ENCODE measurements at regions not wholly inside any gene's neighbourhood (a gene's known extent, or its start where the extent isn't known, plus 50 kb on each side); places are given as distances from the start of the nearest gene placed in this dataset.

- H3K4me3 ChIP-seq (ENCODE audit: low read depth in 2 of 2, low read length in 1 of 2), result no peak overlapping the region
- ChIA-PET CTCF (no interaction called here), POLR2A (no interaction called here)
- H3K4me2 ChIP-seq, result no peak overlapping the region
- H3K27me3 ChIP-seq (ENCODE audit: insufficient read depth), result no peaks in the 10 kb centered on the region
- H2AFZ ChIP-seq (ENCODE audit: low read depth), result no peak overlapping the region
- no peak for TF ChIP-seq MAX (IDR thresholded peaks at IDR 0.05; ENCODE audit: low read depth)
- TF ChIP-seq TEAD4 (IDR thresholded peaks at IDR 0.05; ENCODE audit: borderline replicate concordance, insufficient read depth), result no peak
- no peak for TF ChIP-seq POLR2AphosphoS5 (IDR thresholded peaks at IDR 0.05; ENCODE audit: low read depth, low read length)
- no peak for TF ChIP-seq GABPA (IDR thresholded peaks at IDR 0.05; ENCODE audit: low read depth)
- TF ChIP-seq FOXJ3 (CRISPR knock-in tag; IDR thresholded peaks at IDR 0.05), result no peak
- TF ChIP-seq RAD21 (IDR thresholded peaks at IDR 0.05; ENCODE audit: low read length), result no peak
- no peak for TF ChIP-seq TCF12 (IDR thresholded peaks at IDR 0.05)
- TF ChIP-seq MEF2A (IDR thresholded peaks at IDR 0.05; ENCODE audit: borderline replicate concordance, low read depth), result no peak
- TF ChIP-seq, protein P1, sequence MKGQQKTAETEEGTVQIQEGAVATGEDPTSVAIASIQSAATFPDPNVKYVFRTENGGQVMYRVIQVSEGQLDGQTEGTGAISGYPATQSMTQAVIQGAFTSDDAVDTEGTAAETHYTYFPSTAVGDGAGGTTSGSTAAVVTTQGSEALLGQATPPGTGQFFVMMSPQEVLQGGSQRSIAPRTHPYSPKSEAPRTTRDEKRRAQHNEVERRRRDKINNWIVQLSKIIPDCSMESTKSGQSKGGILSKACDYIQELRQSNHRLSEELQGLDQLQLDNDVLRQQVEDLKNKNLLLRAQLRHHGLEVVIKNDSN (IDR thresholded peaks at IDR 0.05; ENCODE audit: borderline replicate concordance, low read depth), result no peak
- TF ChIP-seq, protein P2, sequence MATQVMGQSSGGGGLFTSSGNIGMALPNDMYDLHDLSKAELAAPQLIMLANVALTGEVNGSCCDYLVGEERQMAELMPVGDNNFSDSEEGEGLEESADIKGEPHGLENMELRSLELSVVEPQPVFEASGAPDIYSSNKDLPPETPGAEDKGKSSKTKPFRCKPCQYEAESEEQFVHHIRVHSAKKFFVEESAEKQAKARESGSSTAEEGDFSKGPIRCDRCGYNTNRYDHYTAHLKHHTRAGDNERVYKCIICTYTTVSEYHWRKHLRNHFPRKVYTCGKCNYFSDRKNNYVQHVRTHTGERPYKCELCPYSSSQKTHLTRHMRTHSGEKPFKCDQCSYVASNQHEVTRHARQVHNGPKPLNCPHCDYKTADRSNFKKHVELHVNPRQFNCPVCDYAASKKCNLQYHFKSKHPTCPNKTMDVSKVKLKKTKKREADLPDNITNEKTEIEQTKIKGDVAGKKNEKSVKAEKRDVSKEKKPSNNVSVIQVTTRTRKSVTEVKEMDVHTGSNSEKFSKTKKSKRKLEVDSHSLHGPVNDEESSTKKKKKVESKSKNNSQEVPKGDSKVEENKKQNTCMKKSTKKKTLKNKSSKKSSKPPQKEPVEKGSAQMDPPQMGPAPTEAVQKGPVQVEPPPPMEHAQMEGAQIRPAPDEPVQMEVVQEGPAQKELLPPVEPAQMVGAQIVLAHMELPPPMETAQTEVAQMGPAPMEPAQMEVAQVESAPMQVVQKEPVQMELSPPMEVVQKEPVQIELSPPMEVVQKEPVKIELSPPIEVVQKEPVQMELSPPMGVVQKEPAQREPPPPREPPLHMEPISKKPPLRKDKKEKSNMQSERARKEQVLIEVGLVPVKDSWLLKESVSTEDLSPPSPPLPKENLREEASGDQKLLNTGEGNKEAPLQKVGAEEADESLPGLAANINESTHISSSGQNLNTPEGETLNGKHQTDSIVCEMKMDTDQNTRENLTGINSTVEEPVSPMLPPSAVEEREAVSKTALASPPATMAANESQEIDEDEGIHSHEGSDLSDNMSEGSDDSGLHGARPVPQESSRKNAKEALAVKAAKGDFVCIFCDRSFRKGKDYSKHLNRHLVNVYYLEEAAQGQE (IDR thresholded peaks at IDR 0.05; ENCODE audit: low read depth, low read length), result no peak
- H3K36me3 ChIP-seq (replicated peaks in 1 of 2; ENCODE audit: control insufficient read depth in 1 of 2, insufficient read depth in 2 of 2, low read length in 1 of 2), result no peaks in the 10 kb centered on the region
- H3F3A ChIP-seq (replicated peaks; ENCODE audit: insufficient read depth), result no peaks in the 10 kb centered on the region
- H4K20me1 ChIP-seq (ENCODE audit: insufficient read depth), result no peaks in the 10 kb centered on the region
- H3K9me3 ChIP-seq, result no peaks in the 10 kb centered on the region
- no peak overlapping the region for H3K27ac ChIP-seq (ENCODE audit: low read depth in 2 of 2, low read length in 1 of 2)
- no peak for DNase-seq
- no peaks in the 10 kb centered on the region for H3K9me2 ChIP-seq
- H3K4me1 ChIP-seq (ENCODE audit: control insufficient read depth in 1 of 2, insufficient read depth in 2 of 2, low read depth in 1 of 2, low read length in 1 of 2), result no peaks in the 10 kb centered on the region; a peak in 1 of 4 replicates
- 23% methylated on average over 3 of the region's 3 CpGs for WGBS (ENCODE audit: low lambda C conversion rate)
- no peak overlapping the region for H3K9ac ChIP-seq
- no peaks in the 10 kb centered on the region for H3K79me2 ChIP-seq (ENCODE audit: insufficient read depth)
Observed at GRCh38 chr4:184887333-184887732, 61.6 kb upstream of the ACSL1 start.

DNA sequence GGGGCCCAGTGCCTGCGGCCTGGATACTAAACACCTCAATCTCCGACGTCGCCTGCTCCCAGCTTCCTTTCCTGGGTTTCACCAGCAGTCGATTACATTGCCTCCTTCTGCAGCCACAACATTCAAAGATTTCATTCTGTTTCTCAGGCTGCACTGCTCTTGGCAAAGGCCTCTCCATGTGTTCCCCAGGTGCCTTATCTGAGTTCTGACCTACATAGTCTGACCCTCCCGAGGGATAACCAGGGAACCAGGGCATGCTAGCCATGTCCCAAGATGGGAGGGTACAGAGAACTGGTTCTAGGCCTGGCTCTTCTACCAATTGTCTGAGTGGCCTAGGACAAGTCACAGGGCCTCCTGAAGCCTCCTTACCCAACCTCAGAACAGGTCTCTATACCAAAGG lies 62.2 kb upstream of the ACSL1 start:
- 52% methylated on average over 6 of the region's 6 CpGs for WGBS (ENCODE audit: low lambda C conversion rate)
- POLR2A ChIA-PET, result no interaction called here
- Histone ChIP-seq H2AFZ (ENCODE audit: low read depth) (no peak overlapping the region), H3K27me3 (ENCODE audit: insufficient read depth) (no peaks in the 10 kb centered on the region), H3K4me3 (ENCODE audit: low read depth in 2 of 2, low read length in 1 of 2) (no peak overlapping the region), H3K9me2 (no peaks in the 10 kb centered on the region), H3K79me2 (ENCODE audit: insufficient read depth) (no peaks in the 10 kb centered on the region), H3F3A (replicated peaks; ENCODE audit: insufficient read depth) (no peaks in the 10 kb centered on the region), H3K4me2 (no peak overlapping the region), H3K36me3 (replicated peaks in 1 of 2; ENCODE audit: control insufficient read depth in 1 of 2, insufficient read depth in 2 of 2, low read length in 1 of 2) (no peaks in the 10 kb centered on the region), H4K20me1 (ENCODE audit: insufficient read depth) (no peaks in the 10 kb centered on the region), H3K9me3 (no peaks in the 10 kb centered on the region), H3K27ac (ENCODE audit: low read depth in 2 of 2, low read length in 1 of 2) (no peak overlapping the region), H3K9ac (no peak overlapping the region), H3K4me1 (ENCODE audit: control insufficient read depth in 1 of 2, insufficient read depth in 2 of 2, low read depth in 1 of 2, low read length in 1 of 2) (no peaks in the 10 kb centered on the region; a peak in 2 of 4 replicates)
- no peak for DNase-seq
- CTCF ChIA-PET, result no interaction called here
- TF ChIP-seq EP300 (IDR thresholded peaks at IDR 0.05; ENCODE audit: borderline replicate concordance in 1 of 2, low read depth in 1 of 2, low read length in 1 of 2) (no peak), ELF1 (IDR thresholded peaks at IDR 0.05) (no peak), JUND (IDR thresholded peaks at IDR 0.05) (no peak), SIN3A (IDR thresholded peaks at IDR 0.05; ENCODE audit: borderline replicate concordance, low read depth, low read length) (no peak), IRF3 (IDR thresholded peaks at IDR 0.05; ENCODE audit: low read depth, low read length) (no peak), CHD2 (IDR thresholded peaks at IDR 0.05; ENCODE audit: low read length, partially characterized antibody) (no peak), EZH2phosphoT487 (IDR thresholded peaks at IDR 0.05; ENCODE audit: borderline replicate concordance, low read depth) (no peak), NFIC (IDR thresholded peaks at IDR 0.05; ENCODE audit: borderline replicate concordance) (no peak), GATA2 (CRISPR knock-in tag; IDR thresholded peaks at IDR 0.05) (no peak), FOXM1 (IDR thresholded peaks at IDR 0.05; ENCODE audit: low read depth) (no peak), POLR2AphosphoS5 (IDR thresholded peaks at IDR 0.05; ENCODE audit: low read depth, low read length) (no peak), RAD21 (IDR thresholded peaks at IDR 0.05; ENCODE audit: low read length) (no peak), GABPA (IDR thresholded peaks at IDR 0.05; ENCODE audit: low read depth) (no peak), TCF12 (IDR thresholded peaks at IDR 0.05) (no peak)
- TF ChIP-seq, protein P3, sequence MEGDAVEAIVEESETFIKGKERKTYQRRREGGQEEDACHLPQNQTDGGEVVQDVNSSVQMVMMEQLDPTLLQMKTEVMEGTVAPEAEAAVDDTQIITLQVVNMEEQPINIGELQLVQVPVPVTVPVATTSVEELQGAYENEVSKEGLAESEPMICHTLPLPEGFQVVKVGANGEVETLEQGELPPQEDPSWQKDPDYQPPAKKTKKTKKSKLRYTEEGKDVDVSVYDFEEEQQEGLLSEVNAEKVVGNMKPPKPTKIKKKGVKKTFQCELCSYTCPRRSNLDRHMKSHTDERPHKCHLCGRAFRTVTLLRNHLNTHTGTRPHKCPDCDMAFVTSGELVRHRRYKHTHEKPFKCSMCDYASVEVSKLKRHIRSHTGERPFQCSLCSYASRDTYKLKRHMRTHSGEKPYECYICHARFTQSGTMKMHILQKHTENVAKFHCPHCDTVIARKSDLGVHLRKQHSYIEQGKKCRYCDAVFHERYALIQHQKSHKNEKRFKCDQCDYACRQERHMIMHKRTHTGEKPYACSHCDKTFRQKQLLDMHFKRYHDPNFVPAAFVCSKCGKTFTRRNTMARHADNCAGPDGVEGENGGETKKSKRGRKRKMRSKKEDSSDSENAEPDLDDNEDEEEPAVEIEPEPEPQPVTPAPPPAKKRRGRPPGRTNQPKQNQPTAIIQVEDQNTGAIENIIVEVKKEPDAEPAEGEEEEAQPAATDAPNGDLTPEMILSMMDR (IDR thresholded peaks at IDR 0.05), result no peak
- TF ChIP-seq, protein P1 (IDR thresholded peaks at IDR 0.05; ENCODE audit: borderline replicate concordance, low read depth), result no peak

Data from SK-N-SH (cell line).